GM12878 (cell line): ENCODE measurements at regions not wholly inside any gene's neighbourhood (a gene's known extent, or its start where the extent isn't known, plus 50 kb on each side); places are given as distances from the start of the nearest gene placed in this dataset.

Source experiments
- ATAC-seq: fragments of 200-7000 bp; cut with Tn5 transposase; 3 replicates; pipeline ENCODE4 v1.9.1; 2020; ENCODE audit warnings: mild to moderate bottlenecking, moderate library complexity
- BruUV-seq: library from RNA; stranded (reverse); fragments of 400-500 nt; replicated peaks from 2 replicates; lab custom pipeline; 2021; lab: Mats Ljungman, UMichigan
- CTCF ChIA-PET: fragments of 300-600 bp; sonication (Branson Sonifier 250); formaldehyde crosslinking; extraction: SDS; loops from one replicate; lab custom pipeline; 2021; ENCODE audit warnings: inconsistent platforms; lab: Yijun Ruan, JAX
- POLR2A ChIA-PET: fragments of 350-600 bp; formaldehyde crosslinking; extraction: SDS; loops from one replicate; lab custom pipeline; 2021; ENCODE audit warnings: inconsistent platforms; lab: Charles Lee
- RAD21 ChIA-PET: fragments of 300-600 bp; sonication (Branson Sonifier 250); formaldehyde crosslinking; loops from one replicate; lab custom pipeline; 2023; ENCODE audit warnings: antibody characterized with exemption; ENCODE audit not compliant: unreplicated experiment; lab: Charles Lee
- SMC1A ChIA-PET: fragments of 300-600 bp; sonication (Branson Sonifier 250); formaldehyde crosslinking; loops from one replicate; lab custom pipeline; 2023; ENCODE audit not compliant: unreplicated experiment, uncharacterized antibody; lab: Charles Lee
- DNase-seq: peaks from one replicate; pipeline ENCODE4 v3.0.0-alpha.2; 2011; ENCODE audit warnings: low read depth, low spot score
- FAIRE-seq: peaks from 3 replicates; lab custom pipeline; 2011; peaks lifted over from hg19 to GRCh38; lab: Jason Lieb, UNC
- H2AFZ ChIP-seq: 2 replicates; pipeline ENCODE4 v1.6.0; 2011; ENCODE audit warnings: low read depth, low read length, control low read depth; ENCODE audit not compliant: control insufficient read depth
- H3K27ac ChIP-seq: 2 replicates; pipeline ENCODE4 v1.5.1; 2011; ENCODE audit warnings: control low read depth; ENCODE audit not compliant: control insufficient read depth, insufficient read depth
- H3K27me3 ChIP-seq, 2 experiments: replicated peaks in 1 of 2; 2 replicates each; pipeline versions ENCODE4 v1.6.0 to v1.6.1; 2011; ENCODE audit warnings: low read length in 1 of 2; ENCODE audit not compliant: control insufficient read depth in 2 of 2, insufficient read depth in 2 of 2
- H3K36me3 ChIP-seq, 2 experiments: 2 replicates each; pipeline ENCODE4 v1.5.1; 2011; ENCODE audit warnings: low read length in 1 of 2; ENCODE audit not compliant: control insufficient read depth in 2 of 2, insufficient read depth in 2 of 2
- H3K4me1 ChIP-seq: 2 replicates; pipeline ENCODE4 v1.6.1; 2011; ENCODE audit warnings: mild to moderate bottlenecking, low read length, moderate library complexity, mixed read lengths; ENCODE audit not compliant: control insufficient read depth, insufficient read depth
- H3K4me2 ChIP-seq: 2 replicates; pipeline ENCODE4 v1.6.0; 2011; ENCODE audit warnings: control low read depth; ENCODE audit not compliant: control insufficient read depth, insufficient read depth
- H3K4me3 ChIP-seq: fragments of 200-600 bp; sonication (generic); 2 replicates; pipeline ENCODE4 v1.5.1; 2016
- H3K79me2 ChIP-seq: 2 replicates; pipeline ENCODE4 v1.6.0; 2011; ENCODE audit warnings: low read length; ENCODE audit not compliant: control insufficient read depth, insufficient read depth
- H3K9ac ChIP-seq: 2 replicates; pipeline ENCODE4 v1.8.0; 2011; ENCODE audit warnings: low read length, control low read depth, mixed read lengths; ENCODE audit not compliant: control insufficient read depth, insufficient read depth
- H3K9me3 ChIP-seq: replicated peaks from 3 replicates; pipeline ENCODE4 v1.5.1; 2011; ENCODE audit warnings: mild to moderate bottlenecking, low read length; ENCODE audit not compliant: control insufficient read depth, insufficient read depth
- H4K20me1 ChIP-seq: 2 replicates; pipeline ENCODE4 v1.6.0; 2011; ENCODE audit not compliant: control insufficient read depth, insufficient read depth
- JUND ChIP-seq: IDR thresholded peaks from 2 replicates; pipeline ENCODE4 v1.6.1; 2012; ENCODE audit warnings: low read depth, mild to moderate bottlenecking, low read length, improper control_type of control experiment, moderate library complexity
- WGBS: methylation state at CpG from one replicate; pipeline ENCODE4 v1.1.6; 2016; ENCODE audit warnings: low lambda C conversion rate; ENCODE audit not compliant: insufficient replicate concordance, insufficient coverage; ENCODE audit errors: missing lambda C conversion rate; 5-methylcytosine and 5-hydroxymethylcytosine counted together
- in situ Hi-C: fragments of 300-500 bp; cut with MboI; formaldehyde crosslinking; loops from 9 replicates; pipeline ENCODE4 v1.14.3; 2018; ENCODE audit warnings: mixed read lengths
- intact Hi-C: fragments of 100-400 bp; cut with micrococcal nuclease; formaldehyde crosslinking; loops from one replicate; pipeline ENCODE4 v1.14.2; 2022; ENCODE audit not compliant: unreplicated experiment

DNA sequence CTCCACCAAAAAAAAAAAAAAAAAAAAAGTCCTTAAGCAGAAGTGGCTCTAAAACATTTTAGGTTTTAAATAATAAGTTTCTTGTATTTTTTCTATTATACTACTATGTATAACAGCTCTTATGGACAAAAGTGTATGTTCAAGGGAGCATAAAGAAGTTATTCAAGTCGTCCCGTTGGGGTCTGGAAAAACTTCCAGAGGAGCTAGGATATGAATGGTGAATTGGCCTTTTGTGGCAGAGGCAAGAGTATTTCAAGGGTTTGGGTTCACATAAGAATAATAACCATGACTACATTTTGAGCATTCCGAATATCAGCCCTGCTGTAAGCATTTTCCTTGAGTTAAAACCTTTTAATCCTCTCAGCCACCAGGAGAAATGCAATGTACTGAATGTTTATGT, 50.6 kb upstream of the ARHGAP42 start:
- Histone ChIP-seq H3K27ac (no peak overlapping the region), H4K20me1 (no peaks in the 10 kb centered on the region), H3K4me1 (no peaks in the 10 kb centered on the region), H3K9me3 (no peaks in the 10 kb centered on the region), H3K36me3 (no peaks in the 10 kb centered on the region), H3K27me3 (no peaks in the 10 kb centered on the region)
- ChIA-PET RAD21 (no interaction called here), POLR2A (interaction anchor here (0.7 kb wide), 1 partner anchor 71 kb away, joined by 7 read pairs; no protein-coding TSS in a partner anchor)
- DNase-seq (no peak), ATAC-seq (no peak)
- in situ Hi-C loops, result no loop called here
- no peak for TF ChIP-seq JUND
- TF ChIP-seq, all 136 proteins: peak for 0
- no peak for FAIRE-seq
- Histone ChIP-seq H3K79me2 (no peaks in the 10 kb centered on the region), H3K9ac (no peak overlapping the region), H3K4me3 (no peak overlapping the region), H2AFZ (no peak overlapping the region), H3K4me2 (no peak overlapping the region)
- ChIA-PET SMC1A (interaction anchor here (0.7 kb wide), 1 partner anchor 79 kb away, joined by 3 read pairs; no protein-coding TSS in a partner anchor), CTCF (no interaction called here)
- BruUV-seq, result no TSS peak
- WGBS, result 82% methylated on average over 3 of the region's 3 CpGs
- intact Hi-C loops, result no loop called here
